ENCODE measurements at regions not wholly inside any gene's neighbourhood (a gene's known extent, or its start where the extent isn't known, plus 50 kb on each side); places are given as distances from the start of the nearest gene placed in this dataset.

DNA sequence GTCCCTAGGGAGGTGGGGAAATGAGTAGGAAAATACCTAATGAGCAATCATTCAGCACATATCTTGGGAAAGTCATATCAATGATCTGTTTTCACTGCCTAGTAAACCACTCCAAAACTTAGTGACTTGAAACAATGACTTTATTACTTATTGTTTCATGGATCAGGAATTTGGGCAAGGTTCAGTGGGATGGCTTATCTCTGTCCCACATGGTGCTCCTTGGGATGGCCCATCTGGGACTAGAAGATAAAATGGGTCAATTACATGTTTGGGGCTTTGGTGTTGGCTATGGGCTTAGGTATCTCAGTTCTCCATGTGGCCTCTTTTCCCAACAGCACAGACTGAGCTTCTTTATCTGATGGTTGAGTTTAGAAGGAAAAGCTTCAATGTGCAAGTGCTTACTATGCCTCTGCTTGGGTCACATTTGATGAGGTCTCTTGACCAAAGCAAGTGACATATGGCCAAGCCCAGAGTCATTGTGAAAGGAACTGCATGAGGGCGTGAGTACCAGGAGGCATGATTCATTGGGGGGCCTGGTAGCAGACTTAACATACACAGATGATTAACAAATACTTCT, 218.1 kb upstream of the TNP1 start:
- Mint-ChIP-seq H3K36me3 (no peaks in the 10 kb centered on the region), H3K27me3 (peaks cover 11% of the 10 kb centered on the region), H3K4me1 (no peaks in the 10 kb centered on the region), H3K27ac (no peak overlapping the region), H3K4me3 (no peak overlapping the region), H3K9me3 (no peaks in the 10 kb centered on the region)
- DNase-seq: no peak
- CTCF ChIA-PET: interaction anchor here (0.5 kb wide), 1 partner anchor 28 kb away, joined by 3 read pairs; no protein-coding TSS in a partner anchor

- DNase-seq: no peak
- Mint-ChIP-seq H3K4me3 (no peak overlapping the region), H3K27ac (no peak overlapping the region), H3K4me1 (no peaks in the 10 kb centered on the region), H3K36me3 (no peaks in the 10 kb centered on the region), H3K27me3 (peaks cover 11% of the 10 kb centered on the region), H3K9me3 (no peaks in the 10 kb centered on the region)
- CTCF ChIA-PET: no interaction called here
These were observed 216.9 kb upstream of the TNP1 start for GRCh38 chr2:217076657-217077232.

DNA sequence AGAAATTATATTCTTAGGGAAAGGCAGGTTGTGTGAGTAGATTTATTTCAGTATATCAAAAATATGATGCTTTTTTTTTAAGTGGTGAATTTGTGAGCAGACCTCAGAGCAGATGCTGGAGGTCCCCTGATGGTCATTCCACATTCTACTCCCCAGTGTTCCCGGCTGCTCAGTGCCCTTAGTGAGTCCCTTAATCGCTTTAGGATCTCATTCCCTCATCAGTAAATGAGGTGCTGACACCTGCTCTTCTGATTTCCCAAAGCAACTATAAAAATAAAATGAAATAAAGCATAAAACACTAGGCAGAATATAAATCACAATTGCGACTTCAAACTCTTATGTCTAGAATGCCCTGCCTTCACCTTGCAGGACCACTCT, 216.2 kb upstream of the TNP1 start:
- Mint-ChIP-seq H3K27me3 (peaks cover 11% of the 10 kb centered on the region), H3K9me3 (no peaks in the 10 kb centered on the region), H3K4me3 (no peak overlapping the region), H3K4me1 (no peaks in the 10 kb centered on the region), H3K27ac (no peak overlapping the region), H3K36me3 (no peaks in the 10 kb centered on the region)
- CTCF ChIA-PET: no interaction called here
- no peak for DNase-seq

DNA sequence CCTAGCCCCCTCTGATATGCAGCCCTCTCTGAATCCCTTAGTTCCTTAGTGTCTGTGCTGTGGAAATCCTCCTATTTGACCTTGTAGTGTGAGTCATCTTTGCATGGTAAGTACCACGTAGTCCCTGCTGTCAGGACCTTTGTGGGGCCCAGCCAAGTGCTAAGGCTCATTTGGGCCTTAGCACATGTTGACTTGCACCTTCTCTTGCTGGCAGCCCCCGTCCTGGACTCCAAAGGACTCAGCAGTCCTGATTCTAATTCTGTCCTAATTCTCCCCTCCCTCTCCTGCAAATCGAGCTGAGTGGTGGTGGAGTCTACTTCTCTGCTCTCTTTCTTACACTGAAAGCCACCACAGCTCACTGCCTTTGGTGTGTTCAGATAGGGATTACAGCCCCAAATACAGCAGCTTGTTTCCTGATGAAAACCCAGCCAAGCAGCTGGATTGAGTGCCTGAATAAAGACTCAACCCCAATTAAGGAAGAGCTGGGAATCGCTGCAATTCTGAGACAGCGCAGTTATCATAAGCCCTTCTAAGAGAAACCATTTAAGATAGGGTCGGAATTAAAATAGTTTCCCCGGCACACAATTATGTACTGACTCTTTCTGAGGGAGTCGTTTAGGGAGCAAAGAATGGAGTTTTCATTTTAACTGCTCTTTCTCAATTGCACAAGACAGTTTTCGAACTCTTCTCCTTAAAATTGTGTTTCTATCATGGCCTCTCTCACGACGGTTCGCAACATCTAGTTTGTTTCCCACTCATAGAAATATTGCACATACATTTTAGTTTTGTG, 215.6 kb upstream of the TNP1 start:
- DNase-seq: no peak
- CTCF ChIA-PET: interaction anchor here (1.0 kb wide), 1 partner anchor 10 kb away, joined by 4 read pairs; no protein-coding TSS in a partner anchor
- H3K36me3 Mint-ChIP-seq: no peaks in the 10 kb centered on the region
- no peak overlapping the region for H3K4me3 Mint-ChIP-seq
- H3K27me3 Mint-ChIP-seq: peaks cover 11% of the 10 kb centered on the region
- H3K4me1 Mint-ChIP-seq: no peaks in the 10 kb centered on the region
- H3K9me3 Mint-ChIP-seq: no peaks in the 10 kb centered on the region
- H3K27ac Mint-ChIP-seq: no peak overlapping the region

GRCh38 chr2:217074576-217075255, 214.9 kb upstream of the TNP1 start:
- Mint-ChIP-seq H3K27ac (no peak overlapping the region), H3K9me3 (no peaks in the 10 kb centered on the region), H3K27me3 (peaks cover 10% of the 10 kb centered on the region), H3K4me3 (no peak overlapping the region), H3K4me1 (no peaks in the 10 kb centered on the region), H3K36me3 (no peaks in the 10 kb centered on the region)
- CTCF ChIA-PET: interaction anchor here (1.0 kb wide), 1 partner anchor 9 kb away, joined by 4 read pairs; no protein-coding TSS in a partner anchor
- no peak for DNase-seq

DNA sequence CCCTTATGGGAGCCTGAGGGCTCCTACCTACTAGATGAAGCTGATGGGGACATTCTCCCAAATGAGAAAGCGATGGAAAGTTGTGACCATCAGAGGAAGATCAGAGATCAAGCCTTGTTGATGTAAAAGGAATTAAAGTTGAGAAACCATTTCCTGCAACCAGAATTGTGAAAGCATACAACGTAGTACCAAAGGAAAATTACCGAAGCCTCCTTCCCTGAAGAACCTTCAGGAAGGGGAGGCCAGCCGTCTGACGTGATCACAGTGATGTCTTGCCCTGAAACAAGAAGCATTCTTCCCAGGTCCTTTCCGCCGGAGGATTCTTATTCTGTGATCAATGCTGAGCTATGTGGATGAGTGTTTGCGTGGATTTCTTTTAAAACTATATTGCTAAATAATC, 211.6 kb upstream of the TNP1 start:
- peaks cover 3% of the 10 kb centered on the region for H3K9me3 Mint-ChIP-seq
- H3K27me3 Mint-ChIP-seq: no peaks in the 10 kb centered on the region
- no peaks in the 10 kb centered on the region for H3K36me3 Mint-ChIP-seq
- DNase-seq: no peak
- no peak overlapping the region for H3K27ac Mint-ChIP-seq
- H3K4me1 Mint-ChIP-seq: no peaks in the 10 kb centered on the region
- H3K4me3 Mint-ChIP-seq: no peak overlapping the region
- CTCF ChIA-PET: no interaction called here

DNA sequence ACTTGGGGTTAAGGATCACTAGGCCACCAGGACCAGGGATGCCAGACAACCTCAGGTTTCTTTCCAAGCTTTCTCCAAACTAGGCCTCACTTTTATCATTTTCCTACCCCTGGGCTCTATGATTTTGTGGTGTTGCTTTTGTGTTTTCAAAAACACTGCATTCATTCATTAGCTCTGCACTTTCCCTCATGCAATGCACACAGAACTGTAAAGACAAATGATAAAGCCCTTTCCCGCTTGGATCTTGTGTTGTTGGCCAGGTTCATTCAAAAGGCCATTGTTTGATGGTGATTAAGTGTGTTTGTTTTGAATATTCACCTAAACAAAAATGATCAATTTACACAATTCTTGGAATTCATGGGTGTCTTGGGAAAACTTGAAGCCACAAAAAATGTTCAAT, 210.7 kb upstream of the TNP1 start:
- no peaks in the 10 kb centered on the region for H3K36me3 Mint-ChIP-seq
- no peak overlapping the region for H3K27ac Mint-ChIP-seq
- no peaks in the 10 kb centered on the region for H3K27me3 Mint-ChIP-seq
- H3K4me1 Mint-ChIP-seq: no peaks in the 10 kb centered on the region
- H3K4me3 Mint-ChIP-seq: no peak overlapping the region
- H3K9me3 Mint-ChIP-seq: peaks cover 3% of the 10 kb centered on the region
- CTCF ChIA-PET: interaction anchor here (1.0 kb wide), 1 partner anchor 34 kb away, joined by 3 read pairs; no protein-coding TSS in a partner anchor
- DNase-seq: no peak

DNA sequence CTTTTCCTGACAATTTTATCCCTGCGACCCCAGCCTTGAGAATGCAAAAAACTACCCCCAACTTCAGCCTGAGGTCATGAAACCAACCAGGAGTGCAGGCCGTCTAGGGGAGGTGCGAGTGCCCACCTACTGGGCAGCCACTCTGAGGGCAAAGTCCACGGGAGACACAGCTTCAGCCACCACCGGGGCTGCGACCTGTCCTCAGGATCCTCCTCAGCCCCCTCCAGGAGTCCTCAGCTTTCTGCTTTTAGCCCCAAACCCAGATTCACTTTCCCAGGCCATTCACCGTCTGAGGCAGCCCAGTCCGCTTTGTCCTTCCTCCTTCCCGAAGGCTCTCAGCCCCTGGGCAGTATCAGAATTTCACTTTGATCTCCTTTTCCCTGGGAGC, 210.2 kb upstream of the TNP1 start:
- Mint-ChIP-seq H3K27ac (no peak overlapping the region), H3K4me1 (no peaks in the 10 kb centered on the region)

GRCh38 chr2:217069263-217070042, 209.6 kb upstream of the TNP1 start:
- no peak for DNase-seq
- H3K27ac Mint-ChIP-seq: no peak overlapping the region
- CTCF ChIA-PET: no interaction called here
- no peaks in the 10 kb centered on the region for H3K27me3 Mint-ChIP-seq
- H3K9me3 Mint-ChIP-seq: peaks cover 3% of the 10 kb centered on the region
- H3K36me3 Mint-ChIP-seq: no peaks in the 10 kb centered on the region
- H3K4me1 Mint-ChIP-seq: no peaks in the 10 kb centered on the region
- H3K4me3 Mint-ChIP-seq: no peak overlapping the region

More for the DNA sequence above, 210.2 kb upstream of the TNP1 start:
- CTCF ChIA-PET: interaction anchor here (1.0 kb wide), 1 partner anchor 35 kb away, joined by 3 read pairs; no protein-coding TSS in a partner anchor
- Mint-ChIP-seq H3K27me3 (no peaks in the 10 kb centered on the region), H3K9me3 (peaks cover 3% of the 10 kb centered on the region), H3K36me3 (no peaks in the 10 kb centered on the region), H3K4me3 (no peak overlapping the region)
- no peak for DNase-seq

GRCh38 chr2:217068677-217069250, 208.9 kb upstream of the TNP1 start:
- Mint-ChIP-seq H3K27me3 (no peaks in the 10 kb centered on the region), H3K4me1 (no peaks in the 10 kb centered on the region), H3K4me3 (no peak overlapping the region), H3K9me3 (peaks cover 3% of the 10 kb centered on the region), H3K36me3 (no peaks in the 10 kb centered on the region), H3K27ac (no peak overlapping the region)
- CTCF ChIA-PET: no interaction called here
- no peak for DNase-seq

DNA sequence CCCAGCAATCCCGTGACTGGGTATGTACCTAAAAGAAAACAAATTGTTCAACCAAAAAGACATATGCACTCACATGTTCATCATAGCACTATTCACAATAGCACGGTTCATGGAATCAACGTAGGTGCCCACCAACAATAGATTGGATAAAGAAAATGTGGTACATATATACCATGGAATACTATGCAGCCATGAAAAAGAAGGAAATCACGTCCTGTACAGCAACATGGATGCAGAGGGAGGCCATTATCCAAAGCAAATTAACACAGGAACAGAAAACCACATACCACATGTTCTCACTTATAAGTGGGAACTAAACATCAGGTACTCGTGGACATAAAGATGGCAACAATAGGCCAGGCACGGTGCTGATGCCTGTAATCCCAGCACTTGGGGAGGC, 207.9 kb upstream of the TNP1 start:
- no peaks in the 10 kb centered on the region for H3K36me3 Mint-ChIP-seq
- H3K4me3 Mint-ChIP-seq: no peak overlapping the region
- CTCF ChIA-PET: no interaction called here
- peaks cover 3% of the 10 kb centered on the region for H3K9me3 Mint-ChIP-seq
- no peaks in the 10 kb centered on the region for H3K27me3 Mint-ChIP-seq
- H3K27ac Mint-ChIP-seq: no peak overlapping the region
- no peak for DNase-seq
- no peaks in the 10 kb centered on the region for H3K4me1 Mint-ChIP-seq

- no peak for DNase-seq
- no peak overlapping the region for H3K27ac Mint-ChIP-seq
- peaks cover 3% of the 10 kb centered on the region for H3K9me3 Mint-ChIP-seq
- H3K4me1 Mint-ChIP-seq: no peaks in the 10 kb centered on the region
- no peaks in the 10 kb centered on the region for H3K36me3 Mint-ChIP-seq
- CTCF ChIA-PET: interaction anchor here (1.6 kb wide), 1 partner anchor 8 kb away, joined by 4 read pairs; no protein-coding TSS in a partner anchor
- peaks cover 5% of the 10 kb centered on the region for H3K27me3 Mint-ChIP-seq
- no peak overlapping the region for H3K4me3 Mint-ChIP-seq
These were observed 206.8 kb upstream of the TNP1 start for GRCh38 chr2:217066510-217067270.

All from activated naive CD4-positive, alpha-beta T cell treated with anti-CD3 and anti-CD28 coated beads, Interleukin-2, amount 10 ng/mL, durations not matched to agents 7 days and 5 days (primary cell).